ENCODE measurements at regions not wholly inside any gene's neighbourhood (a gene's known extent, or its start where the extent isn't known, plus 50 kb on each side); places are given as distances from the start of the nearest gene placed in this dataset.

DNA sequence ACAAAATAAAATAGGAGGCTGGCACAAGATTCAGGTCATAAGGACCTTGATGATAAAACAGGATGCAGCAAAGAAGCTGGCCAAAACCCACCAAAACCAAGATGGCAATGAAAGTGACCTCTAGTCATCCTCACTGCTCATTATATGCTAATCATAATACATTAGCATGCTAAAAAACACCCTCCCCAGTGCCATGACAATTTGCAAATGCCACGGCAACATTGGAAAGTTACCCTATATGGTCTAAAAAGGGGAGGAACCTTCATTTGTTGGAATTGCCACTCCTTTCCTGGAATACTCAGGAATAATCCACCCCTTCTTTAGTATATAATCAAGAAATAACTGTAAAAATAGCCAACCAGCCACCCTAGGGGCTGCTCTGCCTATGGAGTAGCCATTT, 108.8 kb upstream of the GRIK1 start:
- TF ChIP-seq, protein P1, sequence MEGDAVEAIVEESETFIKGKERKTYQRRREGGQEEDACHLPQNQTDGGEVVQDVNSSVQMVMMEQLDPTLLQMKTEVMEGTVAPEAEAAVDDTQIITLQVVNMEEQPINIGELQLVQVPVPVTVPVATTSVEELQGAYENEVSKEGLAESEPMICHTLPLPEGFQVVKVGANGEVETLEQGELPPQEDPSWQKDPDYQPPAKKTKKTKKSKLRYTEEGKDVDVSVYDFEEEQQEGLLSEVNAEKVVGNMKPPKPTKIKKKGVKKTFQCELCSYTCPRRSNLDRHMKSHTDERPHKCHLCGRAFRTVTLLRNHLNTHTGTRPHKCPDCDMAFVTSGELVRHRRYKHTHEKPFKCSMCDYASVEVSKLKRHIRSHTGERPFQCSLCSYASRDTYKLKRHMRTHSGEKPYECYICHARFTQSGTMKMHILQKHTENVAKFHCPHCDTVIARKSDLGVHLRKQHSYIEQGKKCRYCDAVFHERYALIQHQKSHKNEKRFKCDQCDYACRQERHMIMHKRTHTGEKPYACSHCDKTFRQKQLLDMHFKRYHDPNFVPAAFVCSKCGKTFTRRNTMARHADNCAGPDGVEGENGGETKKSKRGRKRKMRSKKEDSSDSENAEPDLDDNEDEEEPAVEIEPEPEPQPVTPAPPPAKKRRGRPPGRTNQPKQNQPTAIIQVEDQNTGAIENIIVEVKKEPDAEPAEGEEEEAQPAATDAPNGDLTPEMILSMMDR (conservative IDR thresholded peaks at IDR 0.05; ENCODE audit: low read depth, low read length): no peak
- TF ChIP-seq, protein P2, sequence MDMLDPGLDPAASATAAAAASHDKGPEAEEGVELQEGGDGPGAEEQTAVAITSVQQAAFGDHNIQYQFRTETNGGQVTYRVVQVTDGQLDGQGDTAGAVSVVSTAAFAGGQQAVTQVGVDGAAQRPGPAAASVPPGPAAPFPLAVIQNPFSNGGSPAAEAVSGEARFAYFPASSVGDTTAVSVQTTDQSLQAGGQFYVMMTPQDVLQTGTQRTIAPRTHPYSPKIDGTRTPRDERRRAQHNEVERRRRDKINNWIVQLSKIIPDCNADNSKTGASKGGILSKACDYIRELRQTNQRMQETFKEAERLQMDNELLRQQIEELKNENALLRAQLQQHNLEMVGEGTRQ (IDR thresholded peaks at IDR 0.05; ENCODE audit: low read depth, low read length): no peak
- TF ChIP-seq POLR2A (IDR thresholded peaks at IDR 0.05; ENCODE audit: low read depth, low read length): no peak
- no peak for TF ChIP-seq RCOR1 (IDR thresholded peaks at IDR 0.05; ENCODE audit: insufficient replicate concordance, low read length)
- TF ChIP-seq SMC3 (IDR thresholded peaks at IDR 0.05; ENCODE audit: low read depth, low read length): no peak
- no peak for TF ChIP-seq MXI1 (IDR thresholded peaks at IDR 0.05; ENCODE audit: borderline replicate concordance, low read depth, low read length)
- TF ChIP-seq, protein P3, sequence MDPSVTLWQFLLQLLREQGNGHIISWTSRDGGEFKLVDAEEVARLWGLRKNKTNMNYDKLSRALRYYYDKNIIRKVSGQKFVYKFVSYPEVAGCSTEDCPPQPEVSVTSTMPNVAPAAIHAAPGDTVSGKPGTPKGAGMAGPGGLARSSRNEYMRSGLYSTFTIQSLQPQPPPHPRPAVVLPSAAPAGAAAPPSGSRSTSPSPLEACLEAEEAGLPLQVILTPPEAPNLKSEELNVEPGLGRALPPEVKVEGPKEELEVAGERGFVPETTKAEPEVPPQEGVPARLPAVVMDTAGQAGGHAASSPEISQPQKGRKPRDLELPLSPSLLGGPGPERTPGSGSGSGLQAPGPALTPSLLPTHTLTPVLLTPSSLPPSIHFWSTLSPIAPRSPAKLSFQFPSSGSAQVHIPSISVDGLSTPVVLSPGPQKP (IDR thresholded peaks at IDR 0.05; ENCODE audit: borderline replicate concordance, low read depth, low read length): no peak
- TF ChIP-seq CEBPB (IDR thresholded peaks at IDR 0.05; ENCODE audit: low read depth, low read length): no peak
- no peak for TF ChIP-seq CHD1 (IDR thresholded peaks at IDR 0.05; ENCODE audit: low read depth, low read length)
- TF ChIP-seq RAD21 (IDR thresholded peaks at IDR 0.05; ENCODE audit: low read length): no peak
- no peak for TF ChIP-seq MAFK (IDR thresholded peaks at IDR 0.05; ENCODE audit: low read depth, low read length)
